HepG2 (cell line): ENCODE measurements at regions not wholly inside any gene's neighbourhood (a gene's known extent, or its start where the extent isn't known, plus 50 kb on each side); places are given as distances from the start of the nearest gene placed in this dataset.

ENCODE experiments used
- ATAC-seq: fragments of 200-7000 bp; cut with Tn5 transposase; 3 replicates; pipeline ENCODE4 v1.9.1; 2020; ENCODE audit warnings: mild to moderate bottlenecking, moderate library complexity
- BruUV-seq: library from RNA; stranded (reverse); fragments of 400-500 nt; replicated peaks from 2 replicates; lab custom pipeline; 2021; lab: Mats Ljungman, UMichigan
- CTCF ChIA-PET: fragments of 300-600 bp; formaldehyde crosslinking; extraction: SDS; loops from one replicate; lab custom pipeline; 2021; ENCODE audit warnings: low total read pairs, inconsistent platforms, low intra/inter-chr PET ratio; lab: Yijun Ruan, JAX
- POLR2A ChIA-PET: fragments of 350-600 bp; sonication (Branson Sonifier 250); formaldehyde crosslinking; loops from one replicate; lab custom pipeline; 2020; ENCODE audit warnings: antibody characterized with exemption, inconsistent platforms; lab: Yijun Ruan, JAX
- DNase-seq: peaks from one replicate; pipeline ENCODE4 v3.0.0-alpha.2; 2015; ENCODE audit warnings: low spot score
- FAIRE-seq: peaks from 3 replicates; lab custom pipeline; 2011; peaks lifted over from hg19 to GRCh38; lab: Jason Lieb, UNC
- H2AFZ ChIP-seq: one replicate; pipeline ENCODE4 v1.6.1; 2011; ENCODE audit warnings: low read length, inconsistent platforms
- H3K27ac ChIP-seq: fragments of 300-600 bp; 3 replicates; pipeline ENCODE4 v1.8.0; 2011; ENCODE audit warnings: mixed run types, mild to moderate bottlenecking, mixed read lengths, low read length, inconsistent platforms; ENCODE audit not compliant: insufficient read depth; ENCODE audit errors: extremely low read length
- H3K27me3 ChIP-seq, 2 experiments: fragments of 200-600 bp in 1 of 2; 2 replicates in 1 of 2; 3 replicates in 1 of 2; pipeline versions ENCODE4 v1.6.0 to v1.8.0; 2011; ENCODE audit warnings: low read length in 2 of 2, mild to moderate bottlenecking in 2 of 2, moderate library complexity in 2 of 2, inconsistent platforms in 1 of 2; ENCODE audit not compliant: insufficient read depth in 2 of 2, control insufficient read depth in 1 of 2
- H3K36me3 ChIP-seq, 2 experiments: fragments of 200-600 bp in 1 of 2; replicated peaks in 1 of 2; 2 replicates in 1 of 2; 3 replicates in 1 of 2; pipeline versions ENCODE4 v1.5.1 to v1.8.0; 2011; ENCODE audit warnings: low read length in 2 of 2, inconsistent platforms in 1 of 2; ENCODE audit not compliant: insufficient read depth in 2 of 2, control insufficient read depth in 1 of 2
- H3K4me1 ChIP-seq: 2 replicates; pipeline ENCODE4 v1.5.1; 2012; ENCODE audit warnings: low read length, inconsistent platforms; ENCODE audit not compliant: insufficient read depth
- H3K4me2 ChIP-seq: 2 replicates; pipeline ENCODE4 v1.6.0; 2011; ENCODE audit warnings: low read depth, low read length, inconsistent platforms
- H3K4me3 ChIP-seq, 3 experiments: fragments of 200-600 bp in 1 of 3; sonication (generic), shearing (Covaris generic) in 1 of 3; replicated peaks in 1 of 3; 2 replicates each; pipeline ENCODE4 v1.5.1; 2011 to 2016; ENCODE audit warnings: low read length in 3 of 3, inconsistent platforms in 2 of 3, low read depth in 2 of 3, mild to moderate bottlenecking in 2 of 3, control low read depth in 1 of 3, mixed read lengths in 1 of 3; ENCODE audit not compliant: insufficient read depth in 1 of 3
- H3K79me2 ChIP-seq: one replicate; pipeline ENCODE4 v1.6.1; 2011; ENCODE audit warnings: low read length, inconsistent platforms; ENCODE audit not compliant: insufficient read depth
- H3K9ac ChIP-seq: 2 replicates; pipeline ENCODE4 v1.6.0; 2011; ENCODE audit warnings: mild to moderate bottlenecking, low read depth, low read length, inconsistent platforms; ENCODE audit not compliant: insufficient read depth
- H3K9me3 ChIP-seq: 2 replicates; pipeline ENCODE4 v1.5.1; 2012; ENCODE audit warnings: mild to moderate bottlenecking, low read length
- H4K20me1 ChIP-seq: 2 replicates; pipeline ENCODE4 v1.6.0; 2011; ENCODE audit warnings: inconsistent platforms, mild to moderate bottlenecking, low read length, moderate library complexity; ENCODE audit not compliant: insufficient read depth
- ATF7 ChIP-seq, 2 experiments: fragments of 450-650 bp in 1 of 2; sonication (generic) in 1 of 2; formaldehyde crosslinking in 1 of 2; IDR thresholded peaks; 2 replicates each; pipeline versions ENCODE4 v1.4.0 to v1.6.1; 2016 to 2020; ENCODE audit warnings: antibody characterized with exemption in 1 of 2, mild to moderate bottlenecking in 1 of 2, missing genetic modification reagents in 1 of 2
- ATM ChIP-seq: fragments of 450-650 bp; IDR thresholded peaks from 2 replicates; pipeline ENCODE4 v1.7.1; 2017; ENCODE audit warnings: mild to moderate bottlenecking, borderline replicate concordance
- JUN ChIP-seq: sonication (generic); formaldehyde crosslinking; IDR thresholded peaks from 2 replicates; pipeline ENCODE4 v1.4.0; 2020; ENCODE audit warnings: mild to moderate bottlenecking, missing genetic modification reagents
- REXO4 ChIP-seq: sonication (generic); formaldehyde crosslinking; IDR thresholded peaks from 2 replicates; pipeline ENCODE4 v1.8.0; 2022; ENCODE audit warnings: missing genetic modification reagents, mild to moderate bottlenecking, borderline replicate concordance
- YEATS2 ChIP-seq: sonication (generic); formaldehyde crosslinking; IDR thresholded peaks from 2 replicates; pipeline ENCODE4 v1.4.0; 2020; ENCODE audit warnings: missing genetic modification reagents, borderline replicate concordance
- ZNF670 ChIP-seq: sonication (generic); formaldehyde crosslinking; IDR thresholded peaks from 2 replicates; pipeline ENCODE4 v1.8.0; 2022; ENCODE audit warnings: mild to moderate bottlenecking, missing genetic modification reagents, borderline replicate concordance
- ZNF879 ChIP-seq: sonication (generic); formaldehyde crosslinking; IDR thresholded peaks from 2 replicates; pipeline ENCODE4 v1.8.1; 2023; ENCODE audit warnings: missing genetic modification reagents
- WGBS: methylation state at CpG from one replicate; pipeline ENCODE4 v1.1.6; 2017; ENCODE audit warnings: low lambda C conversion rate; 5-methylcytosine and 5-hydroxymethylcytosine counted together
- in situ Hi-C: cut with HindIII; loops from 2 replicates; pipeline ENCODE4 v1.10.0; 2017; ENCODE audit warnings: low pct_unique_long_range_greater_than_20kb; ENCODE audit not compliant: extremely low pct_ligation_motif_present
- intact Hi-C: fragments of 100-400 bp; cut with micrococcal nuclease; formaldehyde crosslinking; loops from one replicate; pipeline ENCODE4 v1.10.0; 2022; ENCODE audit not compliant: unreplicated experiment

- no peak overlapping the region for H3K27ac ChIP-seq
- no peak overlapping the region for H2AFZ ChIP-seq
- no peak overlapping the region for H3K9ac ChIP-seq
- no peaks in the 10 kb centered on the region for H3K36me3 ChIP-seq
- in situ Hi-C loops: no loop called here
- no peaks in the 10 kb centered on the region for H3K9me3 ChIP-seq
- H3K4me2 ChIP-seq: no peak overlapping the region
- no peaks in the 10 kb centered on the region for H3K27me3 ChIP-seq
- FAIRE-seq: no peak
- 6% methylated on average over 2 of the region's 2 CpGs for WGBS
- intact Hi-C loops: no loop called here
- no peak for DNase-seq
- no TSS peak for BruUV-seq
- H3K4me1 ChIP-seq: no peaks in the 10 kb centered on the region
- TF ChIP-seq YEATS2 (CRISPR knock-in tag) (no peak), ATF7 (IDR thresholded peaks at IDR 0.05) (peak; percentile 67), ATF7 (CRISPR knock-in tag; IDR thresholded peaks at IDR 0.05) (no peak)
- no peak for ATAC-seq
- no peaks in the 10 kb centered on the region for H4K20me1 ChIP-seq
- ChIA-PET POLR2A (no interaction called here), CTCF (no interaction called here)
- no peaks in the 10 kb centered on the region for H3K79me2 ChIP-seq
- no peak overlapping the region for H3K4me3 ChIP-seq
Measured at GRCh38 chr6:98212468-98212867, 621.9 kb upstream of the POU3F2 start.

GRCh38 chr6:98215531-98215930 is 618.8 kb upstream of the POU3F2 start:
- CTCF ChIA-PET: no interaction called here
- no peak for TF ChIP-seq ZNF879 (CRISPR knock-in tag)
- TF ChIP-seq REXO4 (CRISPR knock-in tag): no peak
- no peak for TF ChIP-seq ATM
- TF ChIP-seq ZNF670 (CRISPR knock-in tag): no peak
- no peak for TF ChIP-seq JUN (CRISPR knock-in tag)
- POLR2A ChIA-PET: no interaction called here

More at GRCh38 chr6:98215531-98215930, 618.8 kb upstream of the POU3F2 start:
- in situ Hi-C loops (no loop called here), intact Hi-C loops (no loop called here)
- BruUV-seq: no TSS peak
- H3K27me3 ChIP-seq: no peaks in the 10 kb centered on the region
- no peaks in the 10 kb centered on the region for H3K36me3 ChIP-seq
- H2AFZ ChIP-seq: no peak overlapping the region
- FAIRE-seq (no peak), DNase-seq (no peak), ATAC-seq (no peak)
- no peak overlapping the region for H3K4me2 ChIP-seq
- H3K9me3 ChIP-seq: no peaks in the 10 kb centered on the region
- no peak overlapping the region for H3K9ac ChIP-seq
- no peak overlapping the region for H3K27ac ChIP-seq
- no peaks in the 10 kb centered on the region for H3K4me1 ChIP-seq
- no peak overlapping the region for H3K4me3 ChIP-seq
- H3K79me2 ChIP-seq: no peaks in the 10 kb centered on the region
- H4K20me1 ChIP-seq: no peaks in the 10 kb centered on the region
